Activated CD4-positive, alpha-beta T cell treated with anti-CD3 and anti-CD28 coated beads, Interleukin-2, amount 50 U/mL, for 1 hour (primary cell): ENCODE measurements at regions not wholly inside any gene's neighbourhood (a gene's known extent, or its start where the extent isn't known, plus 50 kb on each side); places are given as distances from the start of the nearest gene placed in this dataset.

Experiments used
- DNase-seq: peaks from one replicate; pipeline ENCODE4 v3.0.0-alpha.2; 2020

GRCh38 chr2:19538411-19538963 is 180.1 kb upstream of the OSR1 start:
- DNase-seq, result no peak

- no peak for DNase-seq
Measured at GRCh38 chr2:19536136-19536535, 177.7 kb upstream of the OSR1 start.

GRCh38 chr2:19532547-19533196 is 174.2 kb upstream of the OSR1 start:
- no peak for DNase-seq

GRCh38 chr2:19529677-19530076 is 171.3 kb upstream of the OSR1 start:
- DNase-seq, result no peak

- DNase-seq, result no peak
Measured at GRCh38 chr2:19527771-19528170, 169.3 kb upstream of the OSR1 start.

- no peak for DNase-seq
Measured at GRCh38 chr2:19525313-19525712, 166.9 kb upstream of the OSR1 start.

GRCh38 chr2:19519045-19519444 is 160.6 kb upstream of the OSR1 start:
- no peak for DNase-seq

- no peak for DNase-seq
Measured at GRCh38 chr2:19507137-19507536, 148.7 kb upstream of the OSR1 start.

- DNase-seq, result no peak
Measured at GRCh38 chr2:19505199-19506136, 147.0 kb upstream of the OSR1 start.

- no peak for DNase-seq
Measured at GRCh38 chr2:19504400-19505198, 146.2 kb upstream of the OSR1 start.

- DNase-seq, result no peak
Measured at GRCh38 chr2:19503915-19504314, 145.5 kb upstream of the OSR1 start.

GRCh38 chr2:19503406-19503805 is 145.0 kb upstream of the OSR1 start:
- no peak for DNase-seq

GRCh38 chr2:19500126-19500525 is 141.7 kb upstream of the OSR1 start:
- no peak for DNase-seq

GRCh38 chr2:19496646-19497045 is 138.2 kb upstream of the OSR1 start:
- no peak for DNase-seq

GRCh38 chr2:19494241-19494640 is 135.8 kb upstream of the OSR1 start:
- no peak for DNase-seq

- DNase-seq, result no peak
Measured at GRCh38 chr2:19491796-19492195, 133.4 kb upstream of the OSR1 start.

- DNase-seq, result no peak
Measured at GRCh38 chr2:19490846-19491435, 132.5 kb upstream of the OSR1 start.

- no peak for DNase-seq
Measured at GRCh38 chr2:19488009-19488691, 129.7 kb upstream of the OSR1 start.

- no peak for DNase-seq
Measured at GRCh38 chr2:19484736-19485135, 126.3 kb upstream of the OSR1 start.

- no peak for DNase-seq
Measured at GRCh38 chr2:19480673-19481072, 122.2 kb upstream of the OSR1 start.

GRCh38 chr2:19479666-19480065 is 121.2 kb upstream of the OSR1 start:
- no peak for DNase-seq

- DNase-seq, result no peak
Measured at GRCh38 chr2:19478409-19478808, 120.0 kb upstream of the OSR1 start.
